ENCODE measurements at regions not wholly inside any gene's neighbourhood (a gene's known extent, or its start where the extent isn't known, plus 50 kb on each side); places are given as distances from the start of the nearest gene placed in this dataset.

DNA sequence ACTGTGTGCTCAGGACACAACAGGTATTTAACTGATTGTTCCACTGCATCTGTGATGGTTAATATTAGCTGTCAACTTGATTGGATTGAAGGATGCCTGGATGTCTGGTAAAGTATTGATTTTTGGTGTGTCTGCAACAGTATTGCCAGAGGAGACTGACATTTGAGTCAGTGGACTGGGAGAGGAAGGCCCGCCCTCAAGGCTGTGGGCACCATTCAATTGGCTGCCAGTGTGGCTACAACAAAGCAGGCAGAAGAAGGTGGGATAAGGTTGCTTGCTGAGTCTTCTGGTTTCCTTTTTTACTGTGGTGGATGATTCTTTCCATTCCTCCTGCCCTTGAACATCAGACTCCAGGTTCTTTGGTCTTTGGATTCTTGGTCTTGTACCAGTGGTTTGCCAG, 137.1 kb upstream of the FAM13C start (continued):
- TF ChIP-seq, protein P1, sequence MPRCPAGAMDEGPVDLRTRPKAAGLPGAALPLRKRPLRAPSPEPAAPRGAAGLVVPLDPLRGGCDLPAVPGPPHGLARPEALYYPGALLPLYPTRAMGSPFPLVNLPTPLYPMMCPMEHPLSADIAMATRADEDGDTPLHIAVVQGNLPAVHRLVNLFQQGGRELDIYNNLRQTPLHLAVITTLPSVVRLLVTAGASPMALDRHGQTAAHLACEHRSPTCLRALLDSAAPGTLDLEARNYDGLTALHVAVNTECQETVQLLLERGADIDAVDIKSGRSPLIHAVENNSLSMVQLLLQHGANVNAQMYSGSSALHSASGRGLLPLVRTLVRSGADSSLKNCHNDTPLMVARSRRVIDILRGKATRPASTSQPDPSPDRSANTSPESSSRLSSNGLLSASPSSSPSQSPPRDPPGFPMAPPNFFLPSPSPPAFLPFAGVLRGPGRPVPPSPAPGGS (IDR thresholded peaks at IDR 0.05) = no peak
- TF ChIP-seq, protein P2, sequence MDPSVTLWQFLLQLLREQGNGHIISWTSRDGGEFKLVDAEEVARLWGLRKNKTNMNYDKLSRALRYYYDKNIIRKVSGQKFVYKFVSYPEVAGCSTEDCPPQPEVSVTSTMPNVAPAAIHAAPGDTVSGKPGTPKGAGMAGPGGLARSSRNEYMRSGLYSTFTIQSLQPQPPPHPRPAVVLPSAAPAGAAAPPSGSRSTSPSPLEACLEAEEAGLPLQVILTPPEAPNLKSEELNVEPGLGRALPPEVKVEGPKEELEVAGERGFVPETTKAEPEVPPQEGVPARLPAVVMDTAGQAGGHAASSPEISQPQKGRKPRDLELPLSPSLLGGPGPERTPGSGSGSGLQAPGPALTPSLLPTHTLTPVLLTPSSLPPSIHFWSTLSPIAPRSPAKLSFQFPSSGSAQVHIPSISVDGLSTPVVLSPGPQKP (IDR thresholded peaks at IDR 0.05; ENCODE audit: low read depth, low read length) = no peak
- TF ChIP-seq TP53 (CRISPR knock-in tag; IDR thresholded peaks at IDR 0.05) = no peak
- no peak for TF ChIP-seq HOXA7 (CRISPR knock-in tag; IDR thresholded peaks at IDR 0.05)
- no peak for TF ChIP-seq BHLHE40 (IDR thresholded peaks at IDR 0.05; ENCODE audit: low read depth, low read length)
- TF ChIP-seq, protein P3, sequence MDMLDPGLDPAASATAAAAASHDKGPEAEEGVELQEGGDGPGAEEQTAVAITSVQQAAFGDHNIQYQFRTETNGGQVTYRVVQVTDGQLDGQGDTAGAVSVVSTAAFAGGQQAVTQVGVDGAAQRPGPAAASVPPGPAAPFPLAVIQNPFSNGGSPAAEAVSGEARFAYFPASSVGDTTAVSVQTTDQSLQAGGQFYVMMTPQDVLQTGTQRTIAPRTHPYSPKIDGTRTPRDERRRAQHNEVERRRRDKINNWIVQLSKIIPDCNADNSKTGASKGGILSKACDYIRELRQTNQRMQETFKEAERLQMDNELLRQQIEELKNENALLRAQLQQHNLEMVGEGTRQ (IDR thresholded peaks at IDR 0.05) = no peak

GRCh38 chr10:59493017-59493416, 130.7 kb upstream of the FAM13C start:
- POLR2A ChIA-PET = no interaction called here

GRCh38 chr10:59479426-59479825, 117.1 kb upstream of the FAM13C start:
- ATAC-seq = no peak
- 17% methylated on average over 6 of the region's 6 CpGs for WGBS (ENCODE audit: missing lambda C conversion rate)
- no peak for TF ChIP-seq ZNF302 (CRISPR knock-in tag; IDR thresholded peaks at IDR 0.05)
- TF ChIP-seq SREBF2 (IDR thresholded peaks at IDR 0.05) = no peak
- no peak for TF ChIP-seq TP53 (CRISPR knock-in tag; IDR thresholded peaks at IDR 0.05)
- TF ChIP-seq, protein P4, sequence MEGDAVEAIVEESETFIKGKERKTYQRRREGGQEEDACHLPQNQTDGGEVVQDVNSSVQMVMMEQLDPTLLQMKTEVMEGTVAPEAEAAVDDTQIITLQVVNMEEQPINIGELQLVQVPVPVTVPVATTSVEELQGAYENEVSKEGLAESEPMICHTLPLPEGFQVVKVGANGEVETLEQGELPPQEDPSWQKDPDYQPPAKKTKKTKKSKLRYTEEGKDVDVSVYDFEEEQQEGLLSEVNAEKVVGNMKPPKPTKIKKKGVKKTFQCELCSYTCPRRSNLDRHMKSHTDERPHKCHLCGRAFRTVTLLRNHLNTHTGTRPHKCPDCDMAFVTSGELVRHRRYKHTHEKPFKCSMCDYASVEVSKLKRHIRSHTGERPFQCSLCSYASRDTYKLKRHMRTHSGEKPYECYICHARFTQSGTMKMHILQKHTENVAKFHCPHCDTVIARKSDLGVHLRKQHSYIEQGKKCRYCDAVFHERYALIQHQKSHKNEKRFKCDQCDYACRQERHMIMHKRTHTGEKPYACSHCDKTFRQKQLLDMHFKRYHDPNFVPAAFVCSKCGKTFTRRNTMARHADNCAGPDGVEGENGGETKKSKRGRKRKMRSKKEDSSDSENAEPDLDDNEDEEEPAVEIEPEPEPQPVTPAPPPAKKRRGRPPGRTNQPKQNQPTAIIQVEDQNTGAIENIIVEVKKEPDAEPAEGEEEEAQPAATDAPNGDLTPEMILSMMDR (IDR thresholded peaks at IDR 0.05) = no peak
- no peak for TF ChIP-seq JUN (IDR thresholded peaks at IDR 0.05)
- TF ChIP-seq RFX5 (IDR thresholded peaks at IDR 0.05) = no peak
- TF ChIP-seq, protein P5, sequence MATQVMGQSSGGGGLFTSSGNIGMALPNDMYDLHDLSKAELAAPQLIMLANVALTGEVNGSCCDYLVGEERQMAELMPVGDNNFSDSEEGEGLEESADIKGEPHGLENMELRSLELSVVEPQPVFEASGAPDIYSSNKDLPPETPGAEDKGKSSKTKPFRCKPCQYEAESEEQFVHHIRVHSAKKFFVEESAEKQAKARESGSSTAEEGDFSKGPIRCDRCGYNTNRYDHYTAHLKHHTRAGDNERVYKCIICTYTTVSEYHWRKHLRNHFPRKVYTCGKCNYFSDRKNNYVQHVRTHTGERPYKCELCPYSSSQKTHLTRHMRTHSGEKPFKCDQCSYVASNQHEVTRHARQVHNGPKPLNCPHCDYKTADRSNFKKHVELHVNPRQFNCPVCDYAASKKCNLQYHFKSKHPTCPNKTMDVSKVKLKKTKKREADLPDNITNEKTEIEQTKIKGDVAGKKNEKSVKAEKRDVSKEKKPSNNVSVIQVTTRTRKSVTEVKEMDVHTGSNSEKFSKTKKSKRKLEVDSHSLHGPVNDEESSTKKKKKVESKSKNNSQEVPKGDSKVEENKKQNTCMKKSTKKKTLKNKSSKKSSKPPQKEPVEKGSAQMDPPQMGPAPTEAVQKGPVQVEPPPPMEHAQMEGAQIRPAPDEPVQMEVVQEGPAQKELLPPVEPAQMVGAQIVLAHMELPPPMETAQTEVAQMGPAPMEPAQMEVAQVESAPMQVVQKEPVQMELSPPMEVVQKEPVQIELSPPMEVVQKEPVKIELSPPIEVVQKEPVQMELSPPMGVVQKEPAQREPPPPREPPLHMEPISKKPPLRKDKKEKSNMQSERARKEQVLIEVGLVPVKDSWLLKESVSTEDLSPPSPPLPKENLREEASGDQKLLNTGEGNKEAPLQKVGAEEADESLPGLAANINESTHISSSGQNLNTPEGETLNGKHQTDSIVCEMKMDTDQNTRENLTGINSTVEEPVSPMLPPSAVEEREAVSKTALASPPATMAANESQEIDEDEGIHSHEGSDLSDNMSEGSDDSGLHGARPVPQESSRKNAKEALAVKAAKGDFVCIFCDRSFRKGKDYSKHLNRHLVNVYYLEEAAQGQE (IDR thresholded peaks at IDR 0.05) = no peak
- TF ChIP-seq PHF8 (IDR thresholded peaks at IDR 0.05; ENCODE audit: borderline replicate concordance, low read depth) = no peak
- no peak for TF ChIP-seq HMGXB4 (CRISPR knock-in tag; IDR thresholded peaks at IDR 0.05; ENCODE audit: borderline replicate concordance)
- no peak for TF ChIP-seq MAZ (IDR thresholded peaks at IDR 0.05; ENCODE audit: borderline replicate concordance, low read depth, low read length)
- TF ChIP-seq MAFK (IDR thresholded peaks at IDR 0.05; ENCODE audit: partially characterized antibody) = no peak

More at GRCh38 chr10:59493017-59493416, 130.7 kb upstream of the FAM13C start:
- ATAC-seq = no peak
- WGBS (ENCODE audit: missing lambda C conversion rate) = 0% methylated on average over 2 of the region's 3 CpGs
- Histone ChIP-seq H3K4me1 (no peaks in the 10 kb centered on the region), H3K27ac (no peak overlapping the region), H3K9me3 (0 out of 3 replicates have a peak, but pooled peaks cover 7% of the 10 kb centered on the region), H3K4me3 (no peak overlapping the region), H3K4me2 (no peak overlapping the region)
- no peak for DNase-seq (ENCODE audit: low read depth in 1 of 2, low spot score in 1 of 2)
- TF ChIP-seq NR3C1 (IDR thresholded peaks at IDR 0.05) = no peak
- TF ChIP-seq CHD4 (IDR thresholded peaks at IDR 0.05; ENCODE audit: borderline replicate concordance) = no peak
- TF ChIP-seq ZSCAN20 (CRISPR knock-in tag; IDR thresholded peaks at IDR 0.05) = no peak
- no peak for TF ChIP-seq POLR2A (IDR thresholded peaks at IDR 0.05; ENCODE audit: low read length)
- TF ChIP-seq EP300 (IDR thresholded peaks at IDR 0.05) = no peak
- no peak for TF ChIP-seq SMC3 (IDR thresholded peaks at IDR 0.05)
- TF ChIP-seq CBX8 (IDR thresholded peaks at IDR 0.05) = no peak
- TF ChIP-seq GATA3 (IDR thresholded peaks at IDR 0.05; ENCODE audit: borderline replicate concordance) = no peak
- no peak for TF ChIP-seq HEYL (CRISPR knock-in tag; IDR thresholded peaks at IDR 0.05)
- no peak for TF ChIP-seq PHF8 (IDR thresholded peaks at IDR 0.05; ENCODE audit: borderline replicate concordance, low read depth)
- TF ChIP-seq, protein P6, sequence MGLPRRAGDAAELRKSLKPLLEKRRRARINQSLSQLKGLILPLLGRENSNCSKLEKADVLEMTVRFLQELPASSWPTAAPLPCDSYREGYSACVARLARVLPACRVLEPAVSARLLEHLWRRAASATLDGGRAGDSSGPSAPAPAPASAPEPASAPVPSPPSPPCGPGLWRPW (IDR thresholded peaks at IDR 0.05) = no peak
- TF ChIP-seq RAD21 (conservative IDR thresholded peaks at IDR 0.05 in 1 of 2, IDR thresholded peaks at IDR 0.05 in 1 of 2) = no peak
- TF ChIP-seq, protein P7, sequence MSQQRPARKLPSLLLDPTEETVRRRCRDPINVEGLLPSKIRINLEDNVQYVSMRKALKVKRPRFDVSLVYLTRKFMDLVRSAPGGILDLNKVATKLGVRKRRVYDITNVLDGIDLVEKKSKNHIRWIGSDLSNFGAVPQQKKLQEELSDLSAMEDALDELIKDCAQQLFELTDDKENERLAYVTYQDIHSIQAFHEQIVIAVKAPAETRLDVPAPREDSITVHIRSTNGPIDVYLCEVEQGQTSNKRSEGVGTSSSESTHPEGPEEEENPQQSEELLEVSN (IDR thresholded peaks at IDR 0.05; ENCODE audit: borderline replicate concordance, low read depth) = no peak
- TF ChIP-seq ZFP36 (IDR thresholded peaks at IDR 0.05; ENCODE audit: borderline replicate concordance, partially characterized antibody) = no peak
- TF ChIP-seq NFE2L2 (conservative IDR thresholded peaks at IDR 0.05; ENCODE audit: low read length) = no peak
- no peak for TF ChIP-seq JUNB (IDR thresholded peaks at IDR 0.05)
- TF ChIP-seq HOXB5 (CRISPR knock-in tag; IDR thresholded peaks at IDR 0.05) = no peak
- TF ChIP-seq EHF (CRISPR knock-in tag; IDR thresholded peaks at IDR 0.05) = no peak
- CTCF ChIA-PET = no interaction called here
- FAIRE-seq = no peak

More at GRCh38 chr10:59479426-59479825, 117.1 kb upstream of the FAM13C start:
- Histone ChIP-seq H3K4me1 (no peaks in the 10 kb centered on the region), H3K4me3 (no peak overlapping the region), H3K27ac (no peak overlapping the region), H3K4me2 (no peak overlapping the region), H3K9me3 (no peaks in the 10 kb centered on the region)
- no peak for DNase-seq (ENCODE audit: low read depth in 1 of 2, low spot score in 1 of 2)
- CTCF ChIA-PET = no interaction called here
- FAIRE-seq = no peak
- POLR2A ChIA-PET = no interaction called here
